ENCODE measurements at regions not wholly inside any gene's neighbourhood (a gene's known extent, or its start where the extent isn't known, plus 50 kb on each side); places are given as distances from the start of the nearest gene placed in this dataset.

GRCh38 chr21:22083899-22084298, 1085.7 kb downstream of the NCAM2 start:
- no peak overlapping the region for H3K4me3 ChIP-seq
- H3K4me2 ChIP-seq: no peak overlapping the region
- H3K36me3 ChIP-seq (ENCODE audit: low read depth): no peaks in the 10 kb centered on the region
- intact Hi-C loops (cut with micrococcal nuclease; ENCODE audit: unreplicated experiment): no loop called here
- DNase-seq: no peak
- no peak for TF ChIP-seq EZH2 (IDR thresholded peaks at IDR 0.05; ENCODE audit: low read depth)
- TF ChIP-seq CTCF (conservative IDR thresholded peaks at IDR 0.05): no peak
- no peaks in the 10 kb centered on the region for H3K27me3 ChIP-seq (ENCODE audit: insufficient read depth, low read depth)
- POLR2A ChIA-PET (ENCODE audit: unreplicated experiment): no interaction called here
- H3K27ac ChIP-seq: no peak overlapping the region
- CTCF ChIA-PET: no interaction called here
- H3F3A ChIP-seq (ENCODE audit: insufficient read depth, low read depth): no peaks in the 10 kb centered on the region
- H3K9me2 ChIP-seq (ENCODE audit: insufficient read depth): no peaks in the 10 kb centered on the region
- no peaks in the 10 kb centered on the region for H3K9me3 ChIP-seq (ENCODE audit: insufficient read depth, low read depth)
- no peaks in the 10 kb centered on the region for H3K4me1 ChIP-seq (replicated peaks; ENCODE audit: insufficient read depth)
- no TSS peak for BruUV-seq (replicated peaks)
- H3K79me2 ChIP-seq (ENCODE audit: low read depth): no peaks in the 10 kb centered on the region
- H4K20me1 ChIP-seq (ENCODE audit: insufficient read depth): no peaks in the 10 kb centered on the region
- H2AFZ ChIP-seq: no peak overlapping the region

- Histone ChIP-seq H3K36me3 (ENCODE audit: low read depth) (no peaks in the 10 kb centered on the region), H4K20me1 (ENCODE audit: insufficient read depth) (no peaks in the 10 kb centered on the region), H3K27me3 (ENCODE audit: insufficient read depth, low read depth) (no peaks in the 10 kb centered on the region), H3K4me2 (no peak overlapping the region), H3F3A (ENCODE audit: insufficient read depth, low read depth) (no peaks in the 10 kb centered on the region), H3K27ac (no peak overlapping the region), H3K4me3 (no peak overlapping the region), H3K9me3 (ENCODE audit: insufficient read depth, low read depth) (no peaks in the 10 kb centered on the region; the same call in 1 of the 2 replicates), H3K4me1 (replicated peaks; ENCODE audit: insufficient read depth) (no peaks in the 10 kb centered on the region), H3K79me2 (ENCODE audit: low read depth) (no peaks in the 10 kb centered on the region), H2AFZ (no peak overlapping the region), H3K9me2 (ENCODE audit: insufficient read depth) (no peaks in the 10 kb centered on the region)
- no TSS peak for BruUV-seq (replicated peaks)
- no peak for DNase-seq
- POLR2A ChIA-PET (ENCODE audit: unreplicated experiment): no interaction called here
- CTCF ChIA-PET: no interaction called here
- intact Hi-C loops (cut with micrococcal nuclease; ENCODE audit: unreplicated experiment): no loop called here
- TF ChIP-seq CTCF (conservative IDR thresholded peaks at IDR 0.05) (no peak), EZH2 (IDR thresholded peaks at IDR 0.05; ENCODE audit: low read depth) (no peak)
These were observed 1098.1 kb downstream of the NCAM2 start for GRCh38 chr21:22096314-22096713.

GRCh38 chr21:22106720-22107410, 1108.7 kb downstream of the NCAM2 start:
- Histone ChIP-seq H3K4me1 (replicated peaks; ENCODE audit: insufficient read depth) (no peaks in the 10 kb centered on the region), H3K27me3 (ENCODE audit: insufficient read depth, low read depth) (no peaks in the 10 kb centered on the region), H3K4me2 (no peak overlapping the region), H3K9me2 (ENCODE audit: insufficient read depth) (no peaks in the 10 kb centered on the region), H2AFZ (no peak overlapping the region), H3K27ac (no peak overlapping the region), H4K20me1 (ENCODE audit: insufficient read depth) (no peaks in the 10 kb centered on the region), H3K79me2 (ENCODE audit: low read depth) (no peaks in the 10 kb centered on the region), H3K9me3 (ENCODE audit: insufficient read depth, low read depth) (no peaks in the 10 kb centered on the region), H3K36me3 (ENCODE audit: low read depth) (no peaks in the 10 kb centered on the region), H3F3A (ENCODE audit: insufficient read depth, low read depth) (no peaks in the 10 kb centered on the region), H3K4me3 (no peak overlapping the region)
- no TSS peak for BruUV-seq (replicated peaks)
- no peak for TF ChIP-seq CTCF (conservative IDR thresholded peaks at IDR 0.05)
- no peak for TF ChIP-seq EZH2 (IDR thresholded peaks at IDR 0.05; ENCODE audit: low read depth)
- POLR2A ChIA-PET (ENCODE audit: unreplicated experiment): no interaction called here
- DNase-seq: no peak
- CTCF ChIA-PET: no interaction called here
- intact Hi-C loops (cut with micrococcal nuclease; ENCODE audit: unreplicated experiment): no loop called here
